ENCODE measurements at regions not wholly inside any gene's neighbourhood (a gene's known extent, or its start where the extent isn't known, plus 50 kb on each side); places are given as distances from the start of the nearest gene placed in this dataset.

DNA sequence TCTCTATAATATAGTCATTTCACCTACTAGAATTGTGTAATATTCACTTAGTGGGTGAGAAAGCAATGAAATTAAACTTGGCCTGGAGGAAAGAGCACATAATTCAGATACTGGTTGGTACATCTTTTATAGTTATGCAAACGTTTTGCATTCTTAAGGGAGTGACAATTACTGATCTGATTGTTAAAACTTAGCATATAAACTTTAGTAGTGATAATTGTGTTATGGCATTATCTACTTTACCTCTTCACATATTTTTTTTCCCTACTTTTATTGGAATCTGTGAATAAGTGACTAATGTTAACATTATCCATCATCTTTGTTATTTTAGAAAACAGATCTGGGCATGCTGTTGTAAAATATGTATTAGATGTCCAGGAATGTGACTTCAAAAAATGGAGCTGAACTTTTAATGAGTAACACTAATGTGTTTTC is 217.4 kb upstream of the GIMD1 start:
- DNase-seq (ENCODE audit: low read depth), result peak; percentile 57
- TF ChIP-seq, protein P1, sequence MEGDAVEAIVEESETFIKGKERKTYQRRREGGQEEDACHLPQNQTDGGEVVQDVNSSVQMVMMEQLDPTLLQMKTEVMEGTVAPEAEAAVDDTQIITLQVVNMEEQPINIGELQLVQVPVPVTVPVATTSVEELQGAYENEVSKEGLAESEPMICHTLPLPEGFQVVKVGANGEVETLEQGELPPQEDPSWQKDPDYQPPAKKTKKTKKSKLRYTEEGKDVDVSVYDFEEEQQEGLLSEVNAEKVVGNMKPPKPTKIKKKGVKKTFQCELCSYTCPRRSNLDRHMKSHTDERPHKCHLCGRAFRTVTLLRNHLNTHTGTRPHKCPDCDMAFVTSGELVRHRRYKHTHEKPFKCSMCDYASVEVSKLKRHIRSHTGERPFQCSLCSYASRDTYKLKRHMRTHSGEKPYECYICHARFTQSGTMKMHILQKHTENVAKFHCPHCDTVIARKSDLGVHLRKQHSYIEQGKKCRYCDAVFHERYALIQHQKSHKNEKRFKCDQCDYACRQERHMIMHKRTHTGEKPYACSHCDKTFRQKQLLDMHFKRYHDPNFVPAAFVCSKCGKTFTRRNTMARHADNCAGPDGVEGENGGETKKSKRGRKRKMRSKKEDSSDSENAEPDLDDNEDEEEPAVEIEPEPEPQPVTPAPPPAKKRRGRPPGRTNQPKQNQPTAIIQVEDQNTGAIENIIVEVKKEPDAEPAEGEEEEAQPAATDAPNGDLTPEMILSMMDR (IDR thresholded peaks at IDR 0.05; ENCODE audit: control insufficient read depth, insufficient read depth, low read depth, low read length, missing control alignments), result no peak
- H3K4me3 ChIP-seq (ENCODE audit: control insufficient read depth, low read depth, low read length), result no peak overlapping the region

DNA sequence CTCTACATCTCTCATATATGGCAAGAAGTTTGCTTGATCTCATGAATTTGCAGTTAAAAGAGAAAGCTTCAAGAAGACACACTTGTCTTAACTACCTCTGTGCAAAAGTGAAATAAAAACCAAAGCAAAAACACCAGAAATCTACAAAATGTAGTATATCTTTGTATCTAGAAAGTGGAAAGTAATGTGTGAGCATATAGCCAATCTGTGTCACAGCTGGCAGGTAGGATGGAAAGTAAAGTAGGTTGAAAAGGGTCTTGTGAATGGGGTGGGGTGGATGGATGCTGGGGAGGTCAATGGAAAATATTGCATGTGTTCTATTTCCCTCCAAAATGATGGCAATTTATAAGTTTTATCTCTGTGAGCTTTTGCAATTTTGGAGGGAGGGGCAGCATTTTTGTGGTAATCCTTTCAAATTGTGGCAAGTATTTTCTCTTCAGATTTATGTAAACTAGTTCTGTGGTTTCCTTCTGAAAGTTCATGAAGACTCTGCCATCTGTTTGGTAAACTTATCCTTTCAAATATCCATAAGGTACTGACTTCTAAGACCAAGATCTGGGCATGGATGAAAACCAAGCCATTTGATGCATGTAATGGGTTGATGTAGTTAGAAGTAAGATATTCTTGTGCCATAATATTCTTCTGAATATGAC is 215.9 kb upstream of the GIMD1 start:
- no peak for DNase-seq (ENCODE audit: low read depth)
- TF ChIP-seq, protein P1 (IDR thresholded peaks at IDR 0.05; ENCODE audit: control insufficient read depth, insufficient read depth, low read depth, low read length, missing control alignments), result no peak
- no peak overlapping the region for H3K4me3 ChIP-seq (ENCODE audit: control insufficient read depth, low read depth, low read length)

DNA sequence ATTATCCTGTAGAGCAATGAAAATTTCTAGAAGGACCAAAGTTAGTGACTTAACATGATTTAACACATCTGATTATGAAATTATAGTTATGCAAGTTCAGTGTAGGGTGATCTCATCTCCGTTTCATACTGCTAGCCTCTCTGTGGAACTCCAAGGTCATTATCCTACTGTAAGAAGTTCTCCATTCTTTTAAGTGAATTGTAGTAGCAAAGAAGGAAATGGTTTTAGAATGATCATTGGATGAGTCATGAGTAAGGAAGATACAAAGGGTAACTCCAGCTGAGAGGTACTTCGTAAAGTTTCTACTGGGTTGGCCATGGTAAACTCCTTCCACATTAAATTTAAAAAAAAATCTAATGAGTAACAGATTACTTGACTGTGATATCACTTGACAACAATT is 215.0 kb upstream of the GIMD1 start:
- peak; percentile 99 for DNase-seq (ENCODE audit: low read depth)
- TF ChIP-seq, protein P1 (IDR thresholded peaks at IDR 0.05; ENCODE audit: control insufficient read depth, insufficient read depth, low read depth, low read length, missing control alignments), result no peak
- no peak overlapping the region for H3K4me3 ChIP-seq (ENCODE audit: control insufficient read depth, low read depth, low read length)

DNA sequence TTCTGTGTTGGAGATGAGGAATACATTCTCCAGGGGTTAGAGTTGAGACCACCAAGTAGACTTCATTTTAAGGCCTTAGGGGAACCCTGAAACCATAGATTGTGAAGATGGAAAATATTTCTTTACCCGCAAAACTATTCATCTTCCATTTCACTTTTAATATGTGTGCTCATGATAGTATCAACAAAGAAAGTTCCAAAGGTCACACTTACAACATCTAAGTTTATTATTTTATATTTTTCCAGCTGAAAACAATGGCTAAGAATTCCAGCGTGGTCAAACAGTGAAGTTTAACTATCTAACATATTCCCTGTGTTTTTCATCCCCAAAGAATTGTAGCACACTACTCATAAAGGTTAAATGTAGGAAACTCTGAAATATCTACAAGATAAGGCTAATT is 214.5 kb upstream of the GIMD1 start:
- DNase-seq (ENCODE audit: low read depth), result no peak
- H3K4me3 ChIP-seq (ENCODE audit: control insufficient read depth, low read depth, low read length), result no peak overlapping the region
- TF ChIP-seq, protein P1 (IDR thresholded peaks at IDR 0.05; ENCODE audit: control insufficient read depth, insufficient read depth, low read depth, low read length, missing control alignments), result no peak

DNA sequence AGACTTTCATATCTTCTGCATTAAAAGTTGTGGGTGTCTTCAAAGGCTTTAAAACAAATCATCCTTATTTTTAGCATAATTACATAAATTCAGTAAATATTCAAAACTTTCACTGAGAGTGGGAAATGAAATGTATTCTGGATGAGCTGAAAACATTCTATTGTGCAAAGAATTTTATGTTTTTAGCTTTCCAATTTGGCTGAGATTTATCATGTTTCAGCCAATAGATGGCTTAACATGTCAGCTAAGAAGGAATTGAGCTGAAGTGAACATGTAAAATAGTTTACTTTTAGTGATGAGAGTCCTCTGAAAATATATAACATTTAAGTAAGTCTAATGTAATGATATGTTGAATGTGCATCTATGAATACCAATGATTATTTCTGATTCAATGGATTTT is 213.5 kb upstream of the GIMD1 start:
- TF ChIP-seq, protein P1 (IDR thresholded peaks at IDR 0.05; ENCODE audit: control insufficient read depth, insufficient read depth, low read depth, low read length, missing control alignments), result no peak
- H3K4me3 ChIP-seq (ENCODE audit: control insufficient read depth, low read depth, low read length), result no peak overlapping the region
- no peak for DNase-seq (ENCODE audit: low read depth)

DNA sequence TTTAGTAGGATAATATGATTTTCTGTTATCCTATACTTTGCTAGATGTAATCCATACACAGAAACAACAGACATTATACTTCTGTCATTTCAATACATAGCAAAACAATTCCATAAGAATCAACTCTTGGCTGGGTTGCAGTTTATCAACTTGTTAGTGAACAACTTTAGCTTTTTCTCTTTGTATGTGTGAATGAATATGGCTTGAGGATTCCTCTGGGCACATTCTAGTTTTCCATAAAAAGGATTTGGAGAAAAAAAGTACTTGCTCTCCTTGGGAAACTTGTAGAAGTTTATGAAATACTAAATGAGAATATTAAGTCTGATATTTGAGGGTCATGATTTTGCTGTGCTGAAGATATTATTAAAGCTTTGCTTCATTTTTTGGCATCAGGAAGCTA is 210.7 kb upstream of the GIMD1 start:
- no peak for DNase-seq (ENCODE audit: low read depth)
- TF ChIP-seq, protein P1 (IDR thresholded peaks at IDR 0.05; ENCODE audit: control insufficient read depth, insufficient read depth, low read depth, low read length, missing control alignments), result no peak
- no peak overlapping the region for H3K4me3 ChIP-seq (ENCODE audit: control insufficient read depth, low read depth, low read length)
